ENCODE measurements at regions not wholly inside any gene's neighbourhood (a gene's known extent, or its start where the extent isn't known, plus 50 kb on each side); places are given as distances from the start of the nearest gene placed in this dataset.

DNA sequence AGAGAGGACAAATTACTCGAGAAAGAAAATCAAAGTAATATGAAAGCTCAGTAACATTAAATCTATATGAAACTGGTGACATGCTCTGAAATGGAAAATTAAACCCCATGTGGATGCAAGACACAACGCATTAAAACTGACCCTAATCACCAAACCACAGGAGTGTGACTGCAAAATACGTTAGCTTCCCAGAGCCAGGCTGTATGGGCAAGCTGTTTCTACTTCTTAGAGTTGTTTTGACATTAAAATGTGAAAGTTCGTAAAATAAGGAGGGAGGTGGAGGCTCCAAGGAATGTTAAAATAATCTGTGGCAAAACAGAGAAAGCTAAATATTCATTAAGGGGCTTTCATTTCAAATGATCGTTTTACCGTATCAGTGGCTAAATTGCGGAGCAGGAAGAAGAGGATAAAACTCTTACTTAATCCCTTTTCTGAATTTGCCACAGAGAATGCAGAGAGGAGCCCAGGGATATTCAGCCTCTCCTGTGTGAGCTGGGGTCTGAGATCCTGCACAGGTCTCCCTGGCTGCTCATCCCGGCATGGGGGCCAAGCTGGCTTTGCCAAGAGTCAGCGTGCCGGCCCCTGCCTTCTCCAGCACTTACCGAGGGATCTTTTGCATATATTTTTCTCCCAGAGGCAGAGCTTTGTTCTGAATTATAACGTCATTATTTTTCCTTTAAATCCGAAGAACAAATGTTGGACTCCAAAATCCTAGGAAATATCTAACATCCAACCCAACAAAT lies 239.8 kb upstream of the THBS1 start:
- ATAC-seq (peak; percentile 57), DNase-seq (ENCODE audit: low spot score) (no peak)
- Mint-ChIP-seq H3K4me1 (peaks cover 24% of the 10 kb centered on the region), H3K36me3 (peaks cover 15% of the 10 kb centered on the region), H3K27ac (no peak overlapping the region), H3K9me3 (peaks cover 32% of the 10 kb centered on the region), H3K4me3 (no peak overlapping the region), H3K27me3 (ENCODE audit: low read depth) (no peaks in the 10 kb centered on the region)
- ChIA-PET POLR2A (no interaction called here), CTCF (interaction anchor here (1.1 kb wide), 1 partner anchor 169 kb away, joined by 3 read pairs; no protein-coding TSS in a partner anchor)
- TF ChIP-seq ZNF416 (CRISPR knock-in tag; IDR thresholded peaks at IDR 0.05) = no peak
- TF ChIP-seq PRRX2 (CRISPR knock-in tag; IDR thresholded peaks at IDR 0.05) = no peak
- TF ChIP-seq, protein P1, sequence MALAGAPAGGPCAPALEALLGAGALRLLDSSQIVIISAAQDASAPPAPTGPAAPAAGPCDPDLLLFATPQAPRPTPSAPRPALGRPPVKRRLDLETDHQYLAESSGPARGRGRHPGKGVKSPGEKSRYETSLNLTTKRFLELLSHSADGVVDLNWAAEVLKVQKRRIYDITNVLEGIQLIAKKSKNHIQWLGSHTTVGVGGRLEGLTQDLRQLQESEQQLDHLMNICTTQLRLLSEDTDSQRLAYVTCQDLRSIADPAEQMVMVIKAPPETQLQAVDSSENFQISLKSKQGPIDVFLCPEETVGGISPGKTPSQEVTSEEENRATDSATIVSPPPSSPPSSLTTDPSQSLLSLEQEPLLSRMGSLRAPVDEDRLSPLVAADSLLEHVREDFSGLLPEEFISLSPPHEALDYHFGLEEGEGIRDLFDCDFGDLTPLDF (CRISPR knock-in tag; IDR thresholded peaks at IDR 0.05) = no peak
- no peak for TF ChIP-seq ZNF232 (CRISPR knock-in tag; IDR thresholded peaks at IDR 0.05)
- TF ChIP-seq, protein P2, sequence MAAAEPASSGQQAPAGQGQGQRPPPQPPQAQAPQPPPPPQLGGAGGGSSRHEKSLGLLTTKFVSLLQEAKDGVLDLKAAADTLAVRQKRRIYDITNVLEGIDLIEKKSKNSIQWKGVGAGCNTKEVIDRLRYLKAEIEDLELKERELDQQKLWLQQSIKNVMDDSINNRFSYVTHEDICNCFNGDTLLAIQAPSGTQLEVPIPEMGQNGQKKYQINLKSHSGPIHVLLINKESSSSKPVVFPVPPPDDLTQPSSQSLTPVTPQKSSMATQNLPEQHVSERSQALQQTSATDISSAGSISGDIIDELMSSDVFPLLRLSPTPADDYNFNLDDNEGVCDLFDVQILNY (CRISPR knock-in tag; IDR thresholded peaks at IDR 0.05) = no peak
- TF ChIP-seq, protein P3, sequence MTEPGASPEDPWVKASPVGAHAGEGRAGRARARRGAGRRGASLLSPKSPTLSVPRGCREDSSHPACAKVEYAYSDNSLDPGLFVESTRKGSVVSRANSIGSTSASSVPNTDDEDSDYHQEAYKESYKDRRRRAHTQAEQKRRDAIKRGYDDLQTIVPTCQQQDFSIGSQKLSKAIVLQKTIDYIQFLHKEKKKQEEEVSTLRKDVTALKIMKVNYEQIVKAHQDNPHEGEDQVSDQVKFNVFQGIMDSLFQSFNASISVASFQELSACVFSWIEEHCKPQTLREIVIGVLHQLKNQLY (CRISPR knock-in tag; IDR thresholded peaks at IDR 0.05) = no peak
- TF ChIP-seq, protein P4, sequence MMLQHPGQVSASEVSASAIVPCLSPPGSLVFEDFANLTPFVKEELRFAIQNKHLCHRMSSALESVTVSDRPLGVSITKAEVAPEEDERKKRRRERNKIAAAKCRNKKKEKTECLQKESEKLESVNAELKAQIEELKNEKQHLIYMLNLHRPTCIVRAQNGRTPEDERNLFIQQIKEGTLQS (CRISPR knock-in tag; conservative IDR thresholded peaks at IDR 0.05) = no peak
- TF ChIP-seq NFE2L1 (CRISPR knock-in tag; IDR thresholded peaks at IDR 0.05) = no peak
- TF ChIP-seq, protein P5, sequence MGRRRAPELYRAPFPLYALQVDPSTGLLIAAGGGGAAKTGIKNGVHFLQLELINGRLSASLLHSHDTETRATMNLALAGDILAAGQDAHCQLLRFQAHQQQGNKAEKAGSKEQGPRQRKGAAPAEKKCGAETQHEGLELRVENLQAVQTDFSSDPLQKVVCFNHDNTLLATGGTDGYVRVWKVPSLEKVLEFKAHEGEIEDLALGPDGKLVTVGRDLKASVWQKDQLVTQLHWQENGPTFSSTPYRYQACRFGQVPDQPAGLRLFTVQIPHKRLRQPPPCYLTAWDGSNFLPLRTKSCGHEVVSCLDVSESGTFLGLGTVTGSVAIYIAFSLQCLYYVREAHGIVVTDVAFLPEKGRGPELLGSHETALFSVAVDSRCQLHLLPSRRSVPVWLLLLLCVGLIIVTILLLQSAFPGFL (CRISPR knock-in tag; IDR thresholded peaks at IDR 0.05; ENCODE audit: borderline replicate concordance) = no peak
- no peak for TF ChIP-seq ZBTB21 (CRISPR knock-in tag; IDR thresholded peaks at IDR 0.05; ENCODE audit: borderline replicate concordance)
- TF ChIP-seq, protein P6, sequence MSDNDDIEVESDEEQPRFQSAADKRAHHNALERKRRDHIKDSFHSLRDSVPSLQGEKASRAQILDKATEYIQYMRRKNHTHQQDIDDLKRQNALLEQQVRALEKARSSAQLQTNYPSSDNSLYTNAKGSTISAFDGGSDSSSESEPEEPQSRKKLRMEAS (CRISPR knock-in tag; IDR thresholded peaks at IDR 0.05) = no peak

DNA sequence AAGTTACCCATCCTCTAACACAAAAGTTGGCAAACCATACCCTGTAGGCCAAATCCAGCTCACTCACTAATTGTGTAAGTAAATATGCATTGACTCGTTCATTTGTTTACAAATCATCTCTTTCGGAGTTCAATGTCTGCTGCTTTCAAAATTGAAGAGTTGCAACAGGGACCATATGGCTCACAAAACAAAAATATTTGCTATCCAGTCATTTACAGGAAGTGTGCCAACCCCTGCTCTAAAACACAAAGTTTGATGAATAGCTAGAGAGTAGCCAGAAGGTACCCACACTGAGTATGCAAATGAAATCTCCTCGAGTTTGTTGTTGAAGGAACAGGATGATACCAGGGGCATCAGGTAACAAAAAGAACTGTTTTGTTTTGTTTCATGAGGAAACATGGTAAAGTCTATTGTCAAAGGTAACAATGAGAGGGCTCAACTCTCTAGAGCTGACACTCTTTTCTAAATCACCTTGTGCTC lies 236.2 kb upstream of the THBS1 start:
- Mint-ChIP-seq H3K9me3 (peaks cover 32% of the 10 kb centered on the region), H3K4me1 (peaks cover 24% of the 10 kb centered on the region), H3K27ac (peak overlapping the region; percentile 65), H3K27me3 (ENCODE audit: low read depth) (no peaks in the 10 kb centered on the region), H3K36me3 (peaks cover 15% of the 10 kb centered on the region), H3K4me3 (no peak overlapping the region)
- ATAC-seq = peak; percentile 44; the same call in 1 of the 2 replicates
- ChIA-PET CTCF (no interaction called here), POLR2A (no interaction called here)
- no peak for TF ChIP-seq TP53 (CRISPR knock-in tag; IDR thresholded peaks at IDR 0.05)
- TF ChIP-seq GABPB1 (CRISPR knock-in tag; IDR thresholded peaks at IDR 0.05) = peak; percentile 42; the same call in 1 of the 2 replicates
- DNase-seq (ENCODE audit: low spot score) = no peak

DNA sequence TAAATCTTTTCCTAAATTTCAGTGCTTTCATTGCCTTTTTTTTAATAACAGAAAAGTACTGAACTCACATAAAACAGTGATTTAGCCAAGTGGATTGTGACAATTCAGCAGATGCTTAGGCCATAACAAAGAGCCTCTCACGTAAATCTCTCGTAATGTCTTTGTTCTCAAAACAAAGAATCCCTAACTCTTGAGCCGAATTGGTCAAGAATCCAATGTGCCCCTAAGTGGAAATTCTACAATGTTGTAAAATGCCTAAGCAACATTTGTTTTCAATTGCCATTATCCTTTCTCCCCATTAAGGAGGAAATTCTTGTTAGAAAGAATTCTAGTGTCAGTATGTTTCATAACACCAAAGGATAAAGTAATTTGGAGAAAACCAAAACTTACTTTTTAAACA lies 235.7 kb upstream of the THBS1 start:
- Mint-ChIP-seq H3K4me3 (no peak overlapping the region), H3K9me3 (peaks cover 32% of the 10 kb centered on the region), H3K36me3 (peaks cover 15% of the 10 kb centered on the region), H3K4me1 (peaks cover 24% of the 10 kb centered on the region), H3K27me3 (ENCODE audit: low read depth) (no peaks in the 10 kb centered on the region), H3K27ac (peak overlapping the region; percentile 65)
- no peak; the same call in 1 of the 2 replicates for ATAC-seq
- CTCF ChIA-PET = no interaction called here
- no peak for DNase-seq (ENCODE audit: low spot score)
- POLR2A ChIA-PET = no interaction called here
- TF ChIP-seq, protein P7, sequence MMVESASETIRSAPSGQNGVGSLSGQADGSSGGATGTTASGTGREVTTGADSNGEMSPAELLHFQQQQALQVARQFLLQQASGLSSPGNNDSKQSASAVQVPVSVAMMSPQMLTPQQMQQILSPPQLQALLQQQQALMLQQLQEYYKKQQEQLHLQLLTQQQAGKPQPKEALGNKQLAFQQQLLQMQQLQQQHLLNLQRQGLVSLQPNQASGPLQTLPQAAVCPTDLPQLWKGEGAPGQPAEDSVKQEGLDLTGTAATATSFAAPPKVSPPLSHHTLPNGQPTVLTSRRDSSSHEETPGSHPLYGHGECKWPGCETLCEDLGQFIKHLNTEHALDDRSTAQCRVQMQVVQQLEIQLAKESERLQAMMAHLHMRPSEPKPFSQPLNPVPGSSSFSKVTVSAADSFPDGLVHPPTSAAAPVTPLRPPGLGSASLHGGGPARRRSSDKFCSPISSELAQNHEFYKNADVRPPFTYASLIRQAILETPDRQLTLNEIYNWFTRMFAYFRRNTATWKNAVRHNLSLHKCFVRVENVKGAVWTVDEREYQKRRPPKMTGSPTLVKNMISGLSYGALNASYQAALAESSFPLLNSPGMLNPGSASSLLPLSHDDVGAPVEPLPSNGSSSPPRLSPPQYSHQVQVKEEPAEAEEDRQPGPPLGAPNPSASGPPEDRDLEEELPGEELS (CRISPR knock-in tag; IDR thresholded peaks at IDR 0.05) = no peak
- TF ChIP-seq ESRRA (CRISPR knock-in tag; IDR thresholded peaks at IDR 0.05; ENCODE audit: borderline replicate concordance) = no peak
- TF ChIP-seq, protein P8, sequence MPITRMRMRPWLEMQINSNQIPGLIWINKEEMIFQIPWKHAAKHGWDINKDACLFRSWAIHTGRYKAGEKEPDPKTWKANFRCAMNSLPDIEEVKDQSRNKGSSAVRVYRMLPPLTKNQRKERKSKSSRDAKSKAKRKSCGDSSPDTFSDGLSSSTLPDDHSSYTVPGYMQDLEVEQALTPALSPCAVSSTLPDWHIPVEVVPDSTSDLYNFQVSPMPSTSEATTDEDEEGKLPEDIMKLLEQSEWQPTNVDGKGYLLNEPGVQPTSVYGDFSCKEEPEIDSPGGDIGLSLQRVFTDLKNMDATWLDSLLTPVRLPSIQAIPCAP (CRISPR knock-in tag; IDR thresholded peaks at IDR 0.05) = no peak
- TF ChIP-seq, protein P9, sequence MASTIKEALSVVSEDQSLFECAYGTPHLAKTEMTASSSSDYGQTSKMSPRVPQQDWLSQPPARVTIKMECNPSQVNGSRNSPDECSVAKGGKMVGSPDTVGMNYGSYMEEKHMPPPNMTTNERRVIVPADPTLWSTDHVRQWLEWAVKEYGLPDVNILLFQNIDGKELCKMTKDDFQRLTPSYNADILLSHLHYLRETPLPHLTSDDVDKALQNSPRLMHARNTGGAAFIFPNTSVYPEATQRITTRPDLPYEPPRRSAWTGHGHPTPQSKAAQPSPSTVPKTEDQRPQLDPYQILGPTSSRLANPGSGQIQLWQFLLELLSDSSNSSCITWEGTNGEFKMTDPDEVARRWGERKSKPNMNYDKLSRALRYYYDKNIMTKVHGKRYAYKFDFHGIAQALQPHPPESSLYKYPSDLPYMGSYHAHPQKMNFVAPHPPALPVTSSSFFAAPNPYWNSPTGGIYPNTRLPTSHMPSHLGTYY (CRISPR knock-in tag; IDR thresholded peaks at IDR 0.05) = no peak
- TF ChIP-seq, protein P2 (CRISPR knock-in tag; IDR thresholded peaks at IDR 0.05) = no peak
- TF ChIP-seq SMAD3 (CRISPR knock-in tag; IDR thresholded peaks at IDR 0.05; ENCODE audit: borderline replicate concordance) = no peak
- TF ChIP-seq NR2C2 (CRISPR knock-in tag; IDR thresholded peaks at IDR 0.05) = no peak
